ENCODE measurements at regions not wholly inside any gene's neighbourhood (a gene's known extent, or its start where the extent isn't known, plus 50 kb on each side); places are given as distances from the start of the nearest gene placed in this dataset.

- intact Hi-C loops (cut with DNase I) = no loop called here
- no peak for DNase-seq
These were observed 54.0 kb upstream of the SNX9 start for GRCh38 chr6:157768863-157769551.

- intact Hi-C loops (cut with DNase I) = no loop called here
These were observed 53.1 kb upstream of the SNX9 start for GRCh38 chr6:157769776-157770426.

DNA sequence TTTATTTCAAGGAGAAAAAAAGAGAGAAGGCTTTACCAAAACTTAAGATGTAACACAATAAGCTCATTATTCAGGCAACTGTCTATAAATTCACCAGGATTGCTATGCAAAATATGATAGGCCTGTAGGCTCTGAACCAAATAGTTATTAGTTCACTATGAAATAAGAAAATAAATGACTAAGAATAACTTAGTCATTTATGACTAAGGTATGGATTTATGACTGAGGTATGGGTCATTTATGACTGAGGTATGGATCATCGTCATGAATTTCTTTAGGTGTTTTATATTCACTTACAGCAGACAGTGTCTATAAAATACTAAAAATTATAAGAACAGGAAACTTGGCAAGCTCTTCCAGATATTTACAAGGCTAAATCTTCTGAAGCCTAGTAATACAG is 52.1 kb upstream of the SNX9 start:
- intact Hi-C loops (cut with DNase I) = no loop called here
- DNase-seq = no peak

More at GRCh38 chr6:157769776-157770426, 53.1 kb upstream of the SNX9 start:
- no peak for DNase-seq

DNA sequence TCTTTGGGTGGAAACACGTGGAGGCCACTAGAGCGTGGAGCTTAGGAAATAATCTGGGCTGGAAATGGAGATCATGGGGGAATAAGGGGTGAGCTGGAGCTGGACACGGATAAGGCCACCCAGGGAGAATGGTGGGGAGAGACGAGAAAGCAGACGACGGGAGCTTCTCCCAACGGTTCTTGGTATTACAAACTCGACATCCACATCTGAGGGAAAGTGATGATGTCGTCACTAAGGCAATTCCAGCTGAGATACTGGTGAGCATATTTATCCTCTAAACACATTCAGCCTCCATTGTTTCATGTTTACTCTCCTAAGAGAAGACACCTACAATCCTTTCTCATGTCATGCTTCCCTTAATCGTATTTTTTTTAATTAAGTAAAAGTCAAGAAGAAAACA is 50.2 kb upstream of the SNX9 start:
- no peak for DNase-seq

More for the DNA sequence above, 50.2 kb upstream of the SNX9 start:
- intact Hi-C loops (cut with DNase I) = no loop called here
